ENCODE measurements at regions not wholly inside any gene's neighbourhood (a gene's known extent, or its start where the extent isn't known, plus 50 kb on each side); places are given as distances from the start of the nearest gene placed in this dataset.

- Histone ChIP-seq H3K36me3 (no peaks in the 10 kb centered on the region), H3K4me3 (ENCODE audit: low read depth, low read length) (no peak overlapping the region), H3K27ac (no peak overlapping the region), H3K9me3 (ENCODE audit: severe bottlenecking) (peaks cover 3% of the 10 kb centered on the region), H3K27me3 (ENCODE audit: insufficient read depth, low read depth, severe bottlenecking) (no peaks in the 10 kb centered on the region)
- DNase-seq: no peak
- TF ChIP-seq, protein P1, sequence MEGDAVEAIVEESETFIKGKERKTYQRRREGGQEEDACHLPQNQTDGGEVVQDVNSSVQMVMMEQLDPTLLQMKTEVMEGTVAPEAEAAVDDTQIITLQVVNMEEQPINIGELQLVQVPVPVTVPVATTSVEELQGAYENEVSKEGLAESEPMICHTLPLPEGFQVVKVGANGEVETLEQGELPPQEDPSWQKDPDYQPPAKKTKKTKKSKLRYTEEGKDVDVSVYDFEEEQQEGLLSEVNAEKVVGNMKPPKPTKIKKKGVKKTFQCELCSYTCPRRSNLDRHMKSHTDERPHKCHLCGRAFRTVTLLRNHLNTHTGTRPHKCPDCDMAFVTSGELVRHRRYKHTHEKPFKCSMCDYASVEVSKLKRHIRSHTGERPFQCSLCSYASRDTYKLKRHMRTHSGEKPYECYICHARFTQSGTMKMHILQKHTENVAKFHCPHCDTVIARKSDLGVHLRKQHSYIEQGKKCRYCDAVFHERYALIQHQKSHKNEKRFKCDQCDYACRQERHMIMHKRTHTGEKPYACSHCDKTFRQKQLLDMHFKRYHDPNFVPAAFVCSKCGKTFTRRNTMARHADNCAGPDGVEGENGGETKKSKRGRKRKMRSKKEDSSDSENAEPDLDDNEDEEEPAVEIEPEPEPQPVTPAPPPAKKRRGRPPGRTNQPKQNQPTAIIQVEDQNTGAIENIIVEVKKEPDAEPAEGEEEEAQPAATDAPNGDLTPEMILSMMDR (IDR thresholded peaks at IDR 0.05; ENCODE audit: low read depth, low read length): no peak
These were observed 216.5 kb downstream of the LY86 start for GRCh38 chr6:6804843-6805615.

- no peaks in the 10 kb centered on the region for H3K36me3 ChIP-seq
- H3K27me3 ChIP-seq (ENCODE audit: insufficient read depth, low read depth, severe bottlenecking): no peaks in the 10 kb centered on the region
- DNase-seq: no peak
- no peak overlapping the region for H3K4me3 ChIP-seq (ENCODE audit: low read depth, low read length)
- H3K9me3 ChIP-seq (ENCODE audit: severe bottlenecking): peaks cover 3% of the 10 kb centered on the region
- TF ChIP-seq, protein P1 (IDR thresholded peaks at IDR 0.05; ENCODE audit: low read depth, low read length): no peak
- no peak overlapping the region for H3K27ac ChIP-seq
These were observed 218.5 kb downstream of the LY86 start for GRCh38 chr6:6806844-6807518.

DNA sequence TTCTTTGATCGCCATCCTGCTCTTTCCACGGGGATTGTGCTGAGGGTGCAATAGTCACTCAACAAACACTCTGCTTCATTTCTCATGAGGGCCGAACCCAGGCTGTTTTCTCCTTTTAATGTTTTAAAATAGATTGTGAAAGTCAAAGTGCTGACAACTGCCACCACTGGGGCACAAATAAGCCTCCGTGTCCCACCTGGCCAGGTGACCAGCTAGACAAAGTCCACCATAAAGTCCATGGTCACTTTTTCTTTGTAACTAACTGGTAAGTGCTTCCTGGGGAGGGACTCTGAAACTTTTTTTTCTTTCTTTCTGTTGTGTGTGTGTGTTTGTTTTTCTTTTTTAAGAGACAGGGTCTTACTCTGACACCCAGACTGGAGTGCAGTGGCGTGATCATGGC, 219.8 kb downstream of the LY86 start:
- peaks cover 3% of the 10 kb centered on the region for H3K9me3 ChIP-seq (ENCODE audit: severe bottlenecking)
- no peaks in the 10 kb centered on the region for H3K27me3 ChIP-seq (ENCODE audit: insufficient read depth, low read depth, severe bottlenecking)
- TF ChIP-seq, protein P1 (IDR thresholded peaks at IDR 0.05; ENCODE audit: low read depth, low read length): no peak
- H3K4me3 ChIP-seq (ENCODE audit: low read depth, low read length): no peak overlapping the region
- H3K27ac ChIP-seq: no peak overlapping the region
- H3K36me3 ChIP-seq: no peaks in the 10 kb centered on the region
- no peak for DNase-seq

DNA sequence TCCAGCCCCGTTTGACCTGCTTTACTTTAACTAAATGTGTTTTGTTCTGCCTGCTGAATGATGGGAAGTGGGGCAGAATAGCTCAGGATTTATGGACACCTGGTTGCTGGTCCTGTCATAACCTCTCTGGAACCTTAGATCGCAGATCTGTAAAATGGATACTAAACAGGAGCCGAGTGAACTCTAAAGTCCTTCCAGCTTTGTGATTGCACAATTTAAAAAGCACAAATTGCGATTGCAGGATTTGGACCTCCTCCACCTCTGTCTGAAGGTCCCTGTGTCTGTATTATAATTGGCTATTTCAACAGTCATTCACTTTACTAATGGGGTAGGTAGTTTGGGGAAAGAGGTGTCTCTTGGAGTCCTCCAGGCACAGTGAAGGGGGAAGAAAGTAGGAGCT, 220.4 kb downstream of the LY86 start:
- H3K9me3 ChIP-seq (ENCODE audit: severe bottlenecking): peaks cover 3% of the 10 kb centered on the region
- TF ChIP-seq, protein P1 (IDR thresholded peaks at IDR 0.05; ENCODE audit: low read depth, low read length): no peak
- peak overlapping the region; percentile 31 for H3K27ac ChIP-seq
- H3K27me3 ChIP-seq (ENCODE audit: insufficient read depth, low read depth, severe bottlenecking): no peaks in the 10 kb centered on the region
- no peak for DNase-seq
- H3K4me3 ChIP-seq (ENCODE audit: low read depth, low read length): no peak overlapping the region
- no peaks in the 10 kb centered on the region for H3K36me3 ChIP-seq

GRCh38 chr6:6810727-6811126, 222.2 kb downstream of the LY86 start:
- H3K9me3 ChIP-seq (ENCODE audit: severe bottlenecking): no peaks in the 10 kb centered on the region
- no peaks in the 10 kb centered on the region for H3K27me3 ChIP-seq (ENCODE audit: insufficient read depth, low read depth, severe bottlenecking)
- H3K4me3 ChIP-seq (ENCODE audit: low read depth, low read length): no peak overlapping the region
- no peak for DNase-seq
- TF ChIP-seq, protein P1 (IDR thresholded peaks at IDR 0.05; ENCODE audit: low read depth, low read length): no peak
- no peak overlapping the region for H3K27ac ChIP-seq
- H3K36me3 ChIP-seq: no peaks in the 10 kb centered on the region

All from WERI-Rb-1 (cell line).